PFSK-1 (cell line): ENCODE measurements at regions not wholly inside any gene's neighbourhood (a gene's known extent, or its start where the extent isn't known, plus 50 kb on each side); places are given as distances from the start of the nearest gene placed in this dataset.

Experiments
- FOXP2 ChIP-seq: optimal IDR thresholded peaks from 2 replicates; pipeline ENCODE3; 2011; ENCODE audit warnings: borderline replicate concordance, control low read depth, inconsistent platforms; ENCODE audit not compliant: insufficient read depth; ENCODE audit errors: extremely low read length, extremely low read depth
- POLR2AphosphoS5 ChIP-seq: IDR thresholded peaks from 2 replicates; pipeline ENCODE4 v1.6.1; 2012; ENCODE audit warnings: low read depth, mild to moderate bottlenecking, control low read depth, low read length, moderate library complexity
- REST ChIP-seq, 2 experiments: IDR thresholded peaks; 2 replicates each; pipeline versions ENCODE4 v1.6.1 to v1.8.0; 2011 to 2012; ENCODE audit warnings: low read depth in 2 of 2, low read length in 2 of 2, control low read depth in 1 of 2, inconsistent platforms in 1 of 2, mild to moderate bottlenecking in 1 of 2, moderate library complexity in 1 of 2; ENCODE audit not compliant: insufficient read depth in 1 of 2
- SIN3A ChIP-seq: IDR thresholded peaks from 2 replicates; pipeline ENCODE4 v1.6.1; 2012; ENCODE audit warnings: mild to moderate bottlenecking, low read length, moderate library complexity, borderline replicate concordance; ENCODE audit not compliant: insufficient read depth
- TAF1 ChIP-seq: IDR thresholded peaks from 2 replicates; pipeline ENCODE4 v1.6.1; 2012; ENCODE audit warnings: low read length, control low read depth, borderline replicate concordance; ENCODE audit not compliant: insufficient read depth

GRCh38 chrX:11996810-11997209 is 141.5 kb upstream of the FRMPD4 start:
- TF ChIP-seq POLR2AphosphoS5 (no peak), REST (IDR thresholded peaks at IDR 0.05; ENCODE audit: insufficient read depth in 1 of 2, low read depth in 2 of 2, low read length in 2 of 2) (no peak), FOXP2 (no peak), SIN3A (no peak), TAF1 (no peak)

GRCh38 chrX:11998944-11999343 is 139.3 kb upstream of the FRMPD4 start:
- TF ChIP-seq REST (IDR thresholded peaks at IDR 0.05; ENCODE audit: insufficient read depth in 1 of 2, low read depth in 2 of 2, low read length in 2 of 2) (no peak), TAF1 (no peak), SIN3A (no peak), POLR2AphosphoS5 (no peak), FOXP2 (no peak)

- no peak for TF ChIP-seq POLR2AphosphoS5
- no peak for TF ChIP-seq REST (IDR thresholded peaks at IDR 0.05; ENCODE audit: insufficient read depth in 1 of 2, low read depth in 2 of 2, low read length in 2 of 2)
- no peak for TF ChIP-seq SIN3A
- no peak for TF ChIP-seq TAF1
- no peak for TF ChIP-seq FOXP2
Measured at GRCh38 chrX:12002876-12003275, 135.4 kb upstream of the FRMPD4 start.

GRCh38 chrX:12007881-12008280 is 130.4 kb upstream of the FRMPD4 start:
- no peak for TF ChIP-seq SIN3A
- no peak for TF ChIP-seq REST (IDR thresholded peaks at IDR 0.05; ENCODE audit: insufficient read depth in 1 of 2, low read depth in 2 of 2, low read length in 2 of 2)
- no peak for TF ChIP-seq TAF1
- no peak for TF ChIP-seq POLR2AphosphoS5
- no peak for TF ChIP-seq FOXP2

GRCh38 chrX:12010436-12010835 is 127.8 kb upstream of the FRMPD4 start:
- TF ChIP-seq SIN3A: no peak
- TF ChIP-seq POLR2AphosphoS5: no peak
- no peak for TF ChIP-seq REST (IDR thresholded peaks at IDR 0.05; ENCODE audit: insufficient read depth in 1 of 2, low read depth in 2 of 2, low read length in 2 of 2)
- no peak for TF ChIP-seq TAF1
- TF ChIP-seq FOXP2: no peak
